Mucosa of descending colon (tissue), 3 donors: ENCODE measurements at regions not wholly inside any gene's neighbourhood (a gene's known extent, or its start where the extent isn't known, plus 50 kb on each side); places are given as distances from the start of the nearest gene placed in this dataset.
A peak's percentile ranks its signal among the peaks of the same experiment; 100 is the strongest.

Experiments
- ATAC-seq: fragments of 200-7000 bp; cut with Tn5 transposase; one replicate; pipeline ENCODE4 v1.9.1; 2020; ENCODE audit warnings: mild to moderate bottlenecking, moderate library complexity
- DNase-seq, 3 donors: peaks; one replicate each; pipeline ENCODE4 v3.0.0-alpha.2; 2020
- H3K36me3 ChIP-seq: fragments of 200-600 bp; one replicate; pipeline ENCODE4 v1.8.0; 2021; ENCODE audit warnings: low read depth, mild to moderate bottlenecking
- H3K4me1 ChIP-seq: fragments of 200-600 bp; one replicate; pipeline ENCODE4 v1.8.0; 2021; ENCODE audit warnings: low read depth, mild to moderate bottlenecking
- H3K4me3 ChIP-seq: fragments of 200-600 bp; one replicate; pipeline ENCODE4 v1.8.0; 2021; ENCODE audit warnings: mild to moderate bottlenecking
- H3K9me3 ChIP-seq: fragments of 200-600 bp; one replicate; pipeline ENCODE4 v1.8.0; 2021; ENCODE audit warnings: mild to moderate bottlenecking
- intact Hi-C, 2 donors: fragments of 100-400 bp; cut with DNase I in 1 of 2; cut with micrococcal nuclease in 1 of 2; formaldehyde crosslinking; loops; one replicate each; pipeline versions ENCODE4 v1.11.0 to v1.11.1; 2022; cut with DNase I, micrococcal nuclease
- TF ChIP-seq, protein P1 (sequence below): fragments of 200-600 bp; IDR thresholded peaks from one replicate; pipeline ENCODE4 v1.8.0; 2022; ENCODE audit warnings: antibody characterized with exemption, mild to moderate bottlenecking
- donor health status: DM: no; HTN: no; CAD: no; lungs with moderate emphysema.
- donor health status: DM: no; HTN: no; CAD: no.
- donor health status: DM: no; HTN: yes; CAD: no.

GRCh38 chr6:76420094-76420493 lies 347.6 kb upstream of the IMPG1 start:
- TF ChIP-seq, protein P1, sequence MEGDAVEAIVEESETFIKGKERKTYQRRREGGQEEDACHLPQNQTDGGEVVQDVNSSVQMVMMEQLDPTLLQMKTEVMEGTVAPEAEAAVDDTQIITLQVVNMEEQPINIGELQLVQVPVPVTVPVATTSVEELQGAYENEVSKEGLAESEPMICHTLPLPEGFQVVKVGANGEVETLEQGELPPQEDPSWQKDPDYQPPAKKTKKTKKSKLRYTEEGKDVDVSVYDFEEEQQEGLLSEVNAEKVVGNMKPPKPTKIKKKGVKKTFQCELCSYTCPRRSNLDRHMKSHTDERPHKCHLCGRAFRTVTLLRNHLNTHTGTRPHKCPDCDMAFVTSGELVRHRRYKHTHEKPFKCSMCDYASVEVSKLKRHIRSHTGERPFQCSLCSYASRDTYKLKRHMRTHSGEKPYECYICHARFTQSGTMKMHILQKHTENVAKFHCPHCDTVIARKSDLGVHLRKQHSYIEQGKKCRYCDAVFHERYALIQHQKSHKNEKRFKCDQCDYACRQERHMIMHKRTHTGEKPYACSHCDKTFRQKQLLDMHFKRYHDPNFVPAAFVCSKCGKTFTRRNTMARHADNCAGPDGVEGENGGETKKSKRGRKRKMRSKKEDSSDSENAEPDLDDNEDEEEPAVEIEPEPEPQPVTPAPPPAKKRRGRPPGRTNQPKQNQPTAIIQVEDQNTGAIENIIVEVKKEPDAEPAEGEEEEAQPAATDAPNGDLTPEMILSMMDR: no peak
- Histone ChIP-seq H3K36me3 (no peaks in the 10 kb centered on the region), H3K4me3 (no peak overlapping the region), H3K4me1 (no peaks in the 10 kb centered on the region), H3K9me3 (no peaks in the 10 kb centered on the region)
- DNase-seq (no peak), ATAC-seq (no peak)
- intact Hi-C loops: no loop called here

DNA sequence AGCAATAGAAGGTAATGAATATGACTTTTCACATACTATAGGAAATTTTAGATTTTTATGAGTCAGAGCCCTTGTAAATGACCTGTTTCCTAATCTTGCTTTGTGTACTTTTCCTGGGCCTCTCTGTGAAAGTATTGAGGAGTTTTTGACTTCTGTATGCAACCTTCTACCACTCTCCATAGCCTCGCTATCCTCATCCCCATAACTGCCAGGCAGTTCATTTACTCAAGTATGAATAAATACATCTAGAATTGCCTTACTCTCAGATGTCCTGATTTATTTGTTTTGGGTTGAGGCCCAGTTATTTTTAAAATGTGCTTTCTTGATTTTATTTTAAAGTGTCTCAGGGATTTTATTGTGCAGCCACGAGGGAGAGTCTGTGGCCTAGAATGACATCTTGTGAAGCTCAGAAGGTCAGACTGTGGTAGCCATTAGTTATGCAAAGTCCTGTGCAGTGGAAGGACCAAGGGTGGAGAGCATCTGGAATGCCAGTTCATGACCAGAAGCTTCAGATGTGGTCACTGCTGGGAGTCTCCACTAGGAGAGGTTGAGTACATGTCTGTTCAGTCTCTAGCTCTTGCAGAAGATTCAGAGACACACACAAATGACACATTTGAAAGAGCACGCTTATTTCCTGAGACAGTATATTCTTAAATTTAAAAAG lies 346.2 kb upstream of the IMPG1 start:
- Histone ChIP-seq H3K9me3 (no peaks in the 10 kb centered on the region), H3K4me1 (no peaks in the 10 kb centered on the region), H3K4me3 (no peak overlapping the region), H3K36me3 (no peaks in the 10 kb centered on the region)
- DNase-seq (no peak), ATAC-seq (peak; percentile 11)
- TF ChIP-seq, protein P1: no peak
- intact Hi-C loops: no loop called here

GRCh38 chr6:76416821-76417605 lies 344.6 kb upstream of the IMPG1 start:
- Histone ChIP-seq H3K4me3 (no peak overlapping the region), H3K36me3 (no peaks in the 10 kb centered on the region), H3K9me3 (no peaks in the 10 kb centered on the region), H3K4me1 (no peaks in the 10 kb centered on the region)
- ATAC-seq (peak; percentile 78), DNase-seq (peak in 1 of 3 donors; percentile 7)
- intact Hi-C loops: no loop called here
- TF ChIP-seq, protein P1: no peak

GRCh38 chr6:76403064-76403463 lies 330.6 kb upstream of the IMPG1 start:
- no peak for ATAC-seq
- no peaks in the 10 kb centered on the region for H3K4me1 ChIP-seq
- no peaks in the 10 kb centered on the region for H3K9me3 ChIP-seq
- no peak for DNase-seq
- intact Hi-C loops: no loop called here
- H3K36me3 ChIP-seq: no peaks in the 10 kb centered on the region
- H3K4me3 ChIP-seq: no peak overlapping the region
- TF ChIP-seq, protein P1: no peak

- H3K9me3 ChIP-seq: no peaks in the 10 kb centered on the region
- ATAC-seq (no peak), DNase-seq (no peak)
- H3K4me1 ChIP-seq: no peaks in the 10 kb centered on the region
- H3K36me3 ChIP-seq: no peaks in the 10 kb centered on the region
- no peak overlapping the region for H3K4me3 ChIP-seq
- intact Hi-C loops: no loop called here
- TF ChIP-seq, protein P1: no peak
These were observed 325.5 kb upstream of the IMPG1 start for GRCh38 chr6:76397966-76398365.
